ENCODE measurements at regions not wholly inside any gene's neighbourhood (a gene's known extent, or its start where the extent isn't known, plus 50 kb on each side); places are given as distances from the start of the nearest gene placed in this dataset.
A peak's percentile ranks its signal among the peaks of the same experiment; 100 is the strongest.
"Not testable (repeated sequence)": the region's sequence is repeated elsewhere in the genome, so short reads cannot be mapped to it uniquely, and the experiment has no call there.

DNA sequence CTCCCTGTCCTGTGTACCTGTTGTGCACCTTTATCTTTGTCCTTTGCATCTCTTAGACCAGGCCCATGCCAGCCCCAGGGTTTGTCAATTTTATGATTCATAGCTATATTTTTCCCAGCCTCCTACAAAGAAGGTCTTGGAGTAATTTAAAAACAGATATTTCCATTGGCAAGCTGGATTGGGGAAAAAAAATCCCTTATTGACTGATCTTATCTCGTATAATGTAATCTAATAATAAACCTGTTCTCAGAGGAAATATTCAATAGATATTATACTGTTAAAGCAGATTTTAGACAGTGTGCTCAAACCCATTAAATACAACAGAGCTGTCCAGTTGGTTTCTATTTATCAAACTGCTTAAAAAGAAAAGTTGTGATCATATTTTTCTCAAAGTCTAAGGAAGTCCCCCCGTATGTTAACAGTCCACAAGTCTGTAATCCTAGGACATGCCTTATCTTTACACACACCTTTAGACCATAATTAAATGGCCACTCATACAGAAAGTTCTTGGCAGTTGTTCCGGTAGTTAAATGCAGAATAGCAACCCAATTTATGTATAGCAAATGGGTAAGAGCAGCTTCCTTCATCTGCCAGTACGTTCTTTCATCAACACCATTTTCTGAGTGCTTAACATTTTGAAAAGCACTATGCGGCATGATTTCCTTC lies 700.9 kb upstream of the NR2F2 start:
- DNase-seq (ENCODE audit: low read depth), result no peak

DNA sequence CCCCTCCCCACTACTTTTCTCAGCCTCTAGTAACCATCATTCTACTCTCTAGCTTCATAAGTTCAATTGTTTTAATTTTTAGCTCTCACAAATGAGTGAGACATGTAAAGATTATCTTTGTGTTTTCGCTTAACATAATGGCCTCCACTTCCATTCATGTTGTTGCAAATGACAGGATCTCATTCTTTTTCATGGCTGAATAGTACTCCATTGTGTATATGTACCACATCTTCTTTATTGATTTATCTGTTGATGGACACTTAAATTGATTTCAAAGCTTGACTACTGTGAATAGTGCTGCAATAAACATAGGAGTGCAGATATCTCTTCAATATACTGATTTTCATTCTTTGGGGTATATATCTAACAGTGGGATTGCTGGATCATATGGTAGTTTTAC lies 699.8 kb upstream of the NR2F2 start:
- no peak for DNase-seq (ENCODE audit: low read depth)

DNA sequence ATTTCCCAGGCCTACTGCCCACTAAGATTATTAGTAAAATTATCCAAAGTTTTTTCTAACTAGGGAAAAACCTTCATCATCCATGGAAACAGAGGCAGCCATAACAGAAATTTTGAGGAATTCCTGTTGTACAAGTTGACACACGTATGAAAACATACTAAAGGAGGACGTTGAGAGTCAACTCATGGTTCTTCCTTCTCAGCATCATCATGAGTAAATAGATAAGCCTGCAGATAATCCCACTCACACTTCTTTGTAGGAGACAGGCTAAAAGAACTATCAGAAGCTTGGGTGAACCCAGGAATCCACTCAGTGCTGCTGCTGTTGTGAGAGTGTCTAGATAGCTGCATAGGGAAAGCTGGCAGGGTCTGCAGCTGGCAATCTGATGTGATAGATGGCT lies 694.8 kb upstream of the NR2F2 start:
- no peak for DNase-seq (ENCODE audit: low read depth)

DNA sequence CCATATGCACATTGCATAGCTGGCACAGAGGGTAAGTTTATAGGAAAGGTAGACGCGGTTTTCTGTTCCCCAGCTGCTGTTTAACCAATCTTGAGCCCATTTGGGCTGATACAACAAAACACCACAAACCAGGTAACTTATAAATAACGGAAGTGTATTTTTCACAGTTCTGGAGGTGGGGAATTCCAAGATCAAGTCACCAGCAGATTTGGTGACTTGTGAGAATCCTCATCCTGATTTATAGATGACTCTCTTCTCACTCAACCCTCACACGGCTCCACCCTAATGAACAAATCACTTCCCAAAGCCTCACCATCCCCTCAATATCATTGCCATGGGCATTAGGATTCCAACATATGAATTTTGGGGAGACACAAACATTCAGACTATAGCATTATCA lies 694.4 kb upstream of the NR2F2 start:
- no peak for DNase-seq (ENCODE audit: low read depth)

DNA sequence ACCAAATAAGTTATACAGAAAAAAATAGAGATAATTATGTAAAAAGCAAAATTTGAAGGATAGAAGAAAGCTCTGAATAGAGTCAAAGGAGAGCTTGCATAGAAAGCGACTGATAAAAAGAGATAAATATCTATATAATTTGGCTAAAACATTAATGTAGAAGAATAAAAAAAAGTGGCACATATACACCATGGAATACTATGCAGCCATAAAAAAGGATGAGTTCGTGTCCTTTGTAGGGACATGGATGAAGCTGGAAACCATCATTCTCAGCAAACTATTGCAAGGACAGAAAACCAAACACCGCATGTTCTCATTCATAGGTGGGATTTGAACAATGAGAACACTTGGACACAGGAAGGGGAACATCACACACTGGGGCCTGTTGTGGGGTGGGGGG lies 693.3 kb upstream of the NR2F2 start:
- not testable (repeated sequence) for DNase-seq (ENCODE audit: low read depth)

DNA sequence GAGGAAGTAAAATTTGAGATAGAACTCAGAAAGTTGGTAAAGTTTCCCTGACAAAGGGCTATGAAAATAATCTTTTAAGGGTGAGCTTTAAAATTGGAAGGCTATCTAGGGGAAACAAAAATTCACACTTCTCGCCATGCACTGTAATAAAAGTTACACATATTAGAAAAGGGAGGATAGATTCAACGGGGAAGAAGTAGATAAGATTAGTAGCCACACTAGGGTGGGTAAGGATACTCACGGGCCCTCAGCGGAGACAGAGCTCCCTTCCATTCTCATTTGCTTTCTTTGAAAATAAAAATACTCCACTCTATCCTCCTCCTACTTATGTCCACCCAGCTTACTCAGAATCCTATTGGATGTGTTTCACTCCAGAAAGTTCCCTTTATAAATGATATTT lies 691.3 kb upstream of the NR2F2 start:
- no peak for DNase-seq (ENCODE audit: low read depth)

DNA sequence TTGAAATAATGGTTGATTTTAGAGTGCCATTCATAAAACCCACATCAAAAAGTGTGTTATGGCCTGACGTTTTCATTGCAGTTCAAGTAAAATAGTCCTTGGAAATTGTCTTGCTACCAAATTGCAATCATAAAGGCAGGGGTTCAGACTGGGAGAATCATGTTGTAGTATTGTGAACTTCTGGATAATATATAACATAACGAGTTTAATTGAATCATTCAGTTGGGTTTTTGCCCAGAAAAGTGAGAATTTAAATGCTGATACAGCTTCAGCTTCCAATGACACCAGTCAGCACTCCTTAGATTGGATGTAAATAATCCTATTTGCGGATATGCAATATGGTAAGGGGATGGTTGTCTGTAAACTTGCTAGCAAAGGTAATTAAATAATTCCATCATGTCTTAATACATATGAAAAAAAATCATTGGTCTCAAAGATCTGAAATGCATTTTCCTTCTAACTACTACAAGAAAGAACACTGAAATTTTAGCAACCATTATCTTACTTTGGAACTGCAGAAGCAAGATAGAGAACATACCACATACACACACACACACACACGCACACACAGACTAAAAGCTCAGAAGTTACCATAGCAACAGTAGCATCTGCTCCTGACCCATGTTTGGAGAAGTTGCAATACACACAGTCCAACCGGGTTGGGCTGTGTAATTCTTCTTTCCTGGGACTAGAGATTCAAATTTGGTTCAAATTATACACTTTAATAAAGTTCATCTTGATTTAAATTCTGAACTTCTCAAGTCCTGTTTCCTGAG lies 686.2 kb upstream of the NR2F2 start:
- peak; percentile 34 for DNase-seq (ENCODE audit: low read depth)

DNA sequence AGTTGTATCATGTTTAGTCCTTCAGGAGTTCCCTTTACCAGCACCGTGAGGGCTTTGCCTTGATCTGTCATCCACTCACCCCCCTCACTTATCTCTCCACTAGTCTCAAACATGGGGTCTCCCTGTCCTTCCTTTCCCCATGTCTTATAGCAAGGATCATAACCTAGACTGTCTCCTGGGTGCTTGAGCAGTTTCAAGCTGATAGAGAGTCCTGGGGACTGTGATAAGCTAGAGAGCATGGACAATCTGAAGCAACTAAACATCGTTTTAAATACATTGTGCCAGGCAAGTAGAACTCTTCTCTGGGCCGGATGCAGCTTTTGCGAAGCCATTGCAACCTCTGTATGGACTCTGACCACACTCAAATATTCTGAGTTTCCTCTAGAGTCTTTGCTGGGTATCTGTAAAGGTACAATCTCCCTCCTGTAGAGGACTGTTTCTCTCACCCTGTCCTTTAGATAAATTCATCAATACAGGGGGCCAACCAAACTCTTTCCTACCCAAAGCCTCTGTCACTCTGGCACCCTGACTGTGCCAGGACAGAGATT lies 684.6 kb upstream of the NR2F2 start:
- DNase-seq (ENCODE audit: low read depth), result no peak

DNA sequence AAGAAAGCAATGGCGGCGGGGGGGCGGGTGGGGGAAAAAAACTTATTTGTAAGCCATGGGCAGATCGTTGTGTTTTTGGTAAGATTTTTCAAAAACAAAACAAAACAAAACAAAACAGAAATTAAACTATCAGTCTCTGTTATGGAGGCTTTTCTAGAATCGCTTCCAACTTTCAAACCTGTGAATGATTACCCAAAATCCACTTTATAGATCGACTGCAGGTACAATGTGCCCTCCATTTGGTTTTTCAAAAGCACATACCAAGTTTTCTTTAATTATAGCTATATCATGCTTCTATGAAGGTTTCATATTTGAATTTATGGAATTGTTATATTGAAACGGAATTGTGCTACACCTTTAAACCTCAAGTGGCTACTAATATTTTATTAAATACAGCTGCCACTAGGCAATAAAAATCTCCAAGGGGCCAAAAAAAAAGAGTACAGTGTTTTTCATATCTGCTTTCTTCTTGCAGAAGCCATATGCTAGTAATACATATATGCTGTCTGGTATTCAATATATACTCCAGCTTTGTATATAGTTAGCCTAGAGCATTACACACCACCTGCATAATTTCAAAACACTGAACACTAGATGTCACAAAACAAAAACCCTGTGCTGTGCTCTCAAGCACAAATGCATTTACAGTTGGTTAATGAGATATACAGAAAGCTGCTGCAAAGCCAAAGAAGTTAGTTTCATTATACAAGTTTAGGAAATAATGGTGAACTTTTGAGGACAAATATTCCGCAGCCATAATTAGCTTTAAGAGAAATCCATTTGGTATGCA lies 683.8 kb upstream of the NR2F2 start:
- DNase-seq (ENCODE audit: low read depth), result no peak

DNA sequence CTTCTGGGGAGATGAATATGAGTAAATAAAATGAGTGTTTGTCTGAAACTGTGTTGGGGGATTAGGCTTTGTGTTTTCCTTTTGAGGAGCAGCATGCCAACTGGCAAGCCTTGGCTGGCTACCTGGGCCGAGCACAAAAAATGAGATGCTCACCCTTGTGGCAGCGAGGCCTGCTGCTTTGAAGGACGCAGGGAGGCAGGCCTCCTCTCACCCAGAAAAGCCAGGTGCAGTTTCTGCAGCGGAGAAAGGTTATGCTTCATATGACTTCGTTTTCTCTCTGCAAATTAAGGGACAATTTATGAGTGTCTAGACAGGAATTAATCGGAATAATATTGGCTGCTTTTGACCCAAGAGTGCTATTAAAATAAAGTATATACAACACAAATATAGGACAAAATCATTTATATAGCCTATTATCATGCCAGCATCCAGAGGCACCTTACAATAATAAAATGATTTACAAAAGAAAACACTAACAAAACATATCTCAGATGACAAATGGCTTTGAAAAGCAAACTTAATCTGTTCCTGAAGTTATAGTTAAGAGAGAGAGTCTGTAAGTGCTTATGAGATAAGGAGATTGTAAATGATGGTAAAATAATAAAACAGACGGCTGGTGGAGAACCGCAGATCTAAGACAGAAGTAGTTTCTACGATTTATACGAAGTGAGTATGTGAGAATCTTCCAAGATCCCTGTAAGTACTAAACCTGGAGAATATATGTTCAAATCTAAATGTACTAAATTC lies 682.8 kb upstream of the NR2F2 start:
- DNase-seq (ENCODE audit: low read depth), result no peak

DNA sequence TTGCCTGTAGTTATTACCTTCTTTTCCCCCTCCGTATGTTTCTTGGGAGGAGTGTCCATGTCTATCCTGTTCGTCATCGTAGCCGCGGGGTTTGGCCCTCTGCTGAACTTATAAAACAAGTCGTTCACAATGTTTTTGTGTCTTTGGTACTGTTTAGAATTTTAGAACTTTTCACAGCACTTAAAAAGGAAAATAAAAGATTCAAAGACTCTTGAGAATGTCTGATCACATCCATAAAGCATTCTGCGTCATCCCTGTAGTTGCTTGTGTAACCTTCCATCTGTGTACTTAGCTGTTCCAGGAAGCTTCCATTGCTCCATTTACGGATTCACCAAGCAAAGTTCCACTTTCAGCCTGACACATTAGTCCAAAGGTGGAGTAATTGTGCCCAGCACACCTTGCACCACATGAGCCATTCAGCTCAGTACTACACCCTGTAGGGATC lies 677.1 kb upstream of the NR2F2 start:
- no peak for DNase-seq (ENCODE audit: low read depth)

DNA sequence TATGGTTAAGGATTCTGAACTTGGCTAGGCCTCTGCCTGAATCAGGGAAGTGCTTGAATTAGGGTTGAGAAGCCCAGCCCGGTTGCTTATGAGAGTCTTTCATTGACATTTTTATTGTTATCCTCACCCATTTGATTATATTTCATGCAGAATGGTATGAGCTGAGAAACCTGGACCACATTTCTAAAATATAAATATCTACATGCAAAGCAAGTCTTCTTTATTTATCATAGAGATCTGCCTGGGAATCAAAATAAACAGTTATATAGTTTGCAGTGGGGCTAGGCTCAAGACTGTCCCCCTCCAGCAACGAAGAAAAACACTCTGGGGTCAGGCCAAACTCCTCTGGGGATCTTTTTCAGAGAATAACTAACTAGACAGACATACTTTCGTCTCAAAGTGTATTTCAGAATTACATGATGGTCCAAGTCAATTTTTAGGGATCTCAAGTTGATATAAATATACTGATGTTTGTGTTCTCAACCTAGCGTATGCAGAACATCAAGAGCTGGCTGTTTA lies 675.4 kb upstream of the NR2F2 start:
- DNase-seq (ENCODE audit: low read depth), result no peak

DNA sequence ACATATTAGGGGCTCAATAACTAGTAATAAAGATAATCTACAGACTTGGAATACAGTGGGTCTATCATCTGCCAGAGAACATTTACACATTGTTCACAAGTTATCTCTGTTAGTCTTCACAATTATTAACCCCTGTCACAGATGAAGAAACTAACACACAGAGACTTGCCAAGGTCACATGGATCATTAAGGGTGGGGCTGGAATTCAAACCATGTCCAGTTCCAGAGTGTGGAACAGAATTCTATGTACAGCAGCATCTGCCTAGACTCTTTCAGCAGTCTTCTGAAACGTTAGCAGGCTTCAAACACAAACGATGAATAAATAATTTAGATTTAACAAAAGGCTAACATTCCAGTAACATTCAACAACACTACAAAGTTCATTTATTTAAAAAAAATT lies 673.9 kb upstream of the NR2F2 start:
- no peak for DNase-seq (ENCODE audit: low read depth)

DNA sequence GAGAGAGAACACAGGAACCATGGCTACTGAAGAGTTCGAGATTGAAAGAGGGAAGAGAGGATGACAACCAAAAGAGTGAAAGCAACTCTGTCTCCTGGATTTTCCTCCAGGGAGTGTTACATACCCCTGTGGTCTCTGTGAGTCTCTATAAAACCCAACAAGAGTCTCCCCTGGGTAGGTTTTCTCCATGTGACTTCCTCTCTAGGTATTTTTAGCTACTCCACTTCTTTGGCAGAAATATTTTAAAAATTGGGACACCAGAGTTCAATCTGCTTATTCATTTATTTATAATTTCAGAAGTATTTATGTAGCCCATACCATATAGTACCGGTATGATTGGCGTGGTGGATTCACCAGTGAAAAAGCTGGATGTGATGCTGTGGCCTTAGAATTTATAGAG lies 671.7 kb upstream of the NR2F2 start:
- no peak for DNase-seq (ENCODE audit: low read depth)

DNA sequence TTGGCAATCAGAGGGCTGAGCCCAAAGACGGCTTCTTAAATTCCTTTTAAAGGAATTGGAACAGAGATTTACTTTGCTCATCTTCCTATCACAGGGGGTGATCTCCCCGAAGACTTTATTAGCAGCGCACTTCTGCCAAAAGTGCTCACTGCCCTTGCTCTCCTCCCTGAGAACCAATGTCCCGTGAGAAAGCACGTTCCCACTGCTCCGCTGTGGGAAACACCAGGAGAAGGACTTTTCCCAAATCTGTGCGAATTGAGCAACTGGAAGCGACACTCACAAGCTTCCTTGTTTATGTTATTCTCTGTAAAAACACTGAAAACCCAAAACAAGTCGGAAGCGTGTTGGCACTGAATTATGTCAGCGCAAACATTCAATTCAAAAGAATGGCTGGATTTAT lies 670.8 kb upstream of the NR2F2 start:
- no peak for DNase-seq (ENCODE audit: low read depth)

DNA sequence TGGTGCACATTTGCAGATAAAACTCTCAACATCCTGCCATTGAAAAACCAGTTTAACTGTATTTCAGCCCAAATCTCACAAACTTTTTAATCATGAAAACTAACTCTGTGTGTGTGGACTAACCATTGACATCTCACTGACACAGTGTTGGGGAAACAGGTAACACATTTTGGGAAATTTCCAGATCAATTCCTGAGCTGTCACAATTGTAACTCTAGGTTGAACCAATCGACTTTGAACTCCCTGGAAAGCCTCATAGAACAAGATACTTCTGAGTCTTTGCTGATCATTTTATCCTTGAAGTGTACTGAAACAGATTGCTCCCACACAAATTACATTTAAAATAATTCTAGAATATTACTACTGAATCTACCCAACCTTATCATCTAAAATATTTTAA lies 667.9 kb upstream of the NR2F2 start:
- no peak for DNase-seq (ENCODE audit: low read depth)

DNA sequence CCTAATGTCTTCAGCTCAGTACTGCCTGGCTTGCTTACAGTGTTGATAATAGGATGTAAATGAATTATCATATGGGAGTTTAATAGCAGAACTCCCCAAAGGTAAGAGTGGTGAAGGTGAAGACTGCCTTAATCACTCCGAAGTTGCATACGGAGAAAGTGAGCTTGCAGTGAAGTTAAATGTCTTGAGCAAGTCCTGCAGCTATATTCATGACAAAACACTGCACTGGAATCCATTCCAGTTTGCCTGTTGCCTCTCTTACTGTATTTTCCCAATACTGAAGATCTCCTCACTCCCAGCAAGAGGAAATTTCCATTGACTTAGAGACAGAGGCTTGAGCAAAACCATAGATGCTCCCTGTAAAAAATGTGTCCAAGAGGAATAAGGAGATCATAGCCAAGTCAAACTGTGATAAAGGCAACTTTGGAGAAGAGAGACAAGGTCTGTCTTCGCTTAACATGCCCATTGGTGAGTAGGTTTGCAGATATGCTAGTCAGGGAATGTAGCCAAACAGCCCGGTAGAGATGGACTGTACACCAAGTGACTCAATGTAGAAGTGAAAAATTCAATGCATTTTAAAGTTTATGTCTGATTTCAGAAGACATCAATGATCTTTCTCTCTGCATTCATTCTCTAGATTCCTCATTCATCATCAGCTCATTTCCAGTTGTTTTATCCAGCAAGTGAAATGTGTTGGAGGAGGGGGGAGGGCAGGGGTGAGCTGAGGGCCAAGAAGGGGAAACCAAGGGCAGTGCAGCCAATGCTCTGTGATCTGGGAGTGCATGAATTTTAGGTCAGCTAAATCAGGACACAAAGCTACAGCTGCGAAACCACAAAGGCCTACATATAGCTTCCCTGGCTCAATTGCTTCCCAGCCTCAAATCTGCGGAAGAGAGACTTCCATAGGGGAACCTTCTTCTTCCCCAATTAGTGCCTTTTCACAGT lies 667.1 kb upstream of the NR2F2 start:
- peak; percentile 22 for DNase-seq (ENCODE audit: low read depth)

DNA sequence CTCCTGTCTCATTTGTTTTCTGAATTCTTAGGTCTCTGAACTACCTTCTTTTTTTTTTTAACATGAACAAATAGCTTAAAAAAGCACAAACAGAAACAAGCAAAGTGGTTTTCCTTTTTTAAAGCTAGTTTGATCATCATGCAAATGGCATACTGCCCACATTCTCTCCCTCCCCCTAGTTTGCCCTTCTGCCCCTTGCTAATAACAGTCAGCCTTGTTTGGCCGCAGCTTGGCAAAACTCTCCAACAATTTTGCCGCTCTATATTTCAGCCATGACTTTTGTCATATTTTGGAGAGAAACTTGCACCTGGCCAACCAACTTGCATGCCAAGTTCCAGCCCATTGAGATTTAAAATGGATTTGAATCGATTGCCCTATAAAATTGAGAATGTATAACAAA lies 666.0 kb upstream of the NR2F2 start:
- peak; percentile 33 for DNase-seq (ENCODE audit: low read depth)

DNA sequence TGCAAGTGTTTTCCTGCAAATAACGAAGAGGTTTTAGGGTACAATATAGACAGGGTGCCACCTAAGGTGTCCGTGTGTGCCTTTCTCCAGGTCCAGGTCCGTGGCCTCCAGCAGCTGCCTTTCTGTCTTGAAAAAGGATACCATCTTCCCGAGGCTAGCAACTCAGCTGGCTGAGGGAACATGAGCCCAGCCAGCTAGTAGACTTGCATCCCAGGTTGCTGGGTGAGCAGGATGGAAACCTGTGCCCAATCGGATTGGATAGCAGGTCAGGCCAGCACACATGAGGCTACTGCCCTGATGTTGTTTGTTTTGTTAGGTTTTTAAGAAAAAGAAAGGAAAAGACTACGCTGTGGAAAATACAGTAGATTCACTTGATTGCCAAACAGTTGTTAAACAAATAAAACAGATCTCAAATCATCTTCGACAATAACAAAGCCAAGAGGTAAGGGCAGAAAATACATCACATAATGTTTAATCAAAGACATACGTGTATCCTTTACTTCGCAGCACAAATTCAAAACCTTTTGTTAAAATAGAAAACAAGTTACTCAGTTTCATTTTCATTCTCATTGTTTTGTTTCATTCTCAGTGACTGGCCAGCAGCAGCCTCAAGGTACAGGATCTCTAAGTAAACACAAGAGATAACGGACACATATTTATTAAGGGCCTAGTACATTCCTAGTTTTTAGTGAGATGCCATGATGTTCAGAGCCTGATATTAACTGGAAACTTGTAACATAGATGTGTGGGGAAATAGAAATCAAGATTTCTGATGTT lies 661.2 kb upstream of the NR2F2 start:
- DNase-seq (ENCODE audit: low read depth), result peak; percentile 34

All from myocyte (in vitro differentiated cells).